HCT116 (cell line): ENCODE measurements at regions not wholly inside any gene's neighbourhood (a gene's known extent, or its start where the extent isn't known, plus 50 kb on each side); places are given as distances from the start of the nearest gene placed in this dataset.

Experiments
- EZH2 ChIP-seq: fragments of 200-600 bp; sonication (generic); IDR thresholded peaks from 2 replicates; pipeline ENCODE4 v1.6.1; 2017; ENCODE audit warnings: antibody characterized with exemption, mixed run types
- MAX ChIP-seq: IDR thresholded peaks from 2 replicates; pipeline ENCODE4 v1.6.1; 2012
- TF ChIP-seq, protein P1 (sequence below), 3 experiments: fragments of 200-600 bp in 1 of 3; sonication (generic) in 1 of 3; IDR thresholded peaks in 2 of 3; conservative IDR thresholded peaks in 1 of 3; 2 replicates each; pipeline ENCODE4 v1.5.1; 2012 to 2017; ENCODE audit warnings: low read depth in 2 of 3, low read length in 2 of 3, antibody characterized with exemption in 1 of 3, borderline replicate concordance in 1 of 3, control low read depth in 1 of 3, mild to moderate bottlenecking in 1 of 3, mixed read lengths in 1 of 3, mixed run types in 1 of 3, moderate library complexity in 1 of 3; ENCODE audit not compliant: insufficient read depth in 1 of 3

DNA sequence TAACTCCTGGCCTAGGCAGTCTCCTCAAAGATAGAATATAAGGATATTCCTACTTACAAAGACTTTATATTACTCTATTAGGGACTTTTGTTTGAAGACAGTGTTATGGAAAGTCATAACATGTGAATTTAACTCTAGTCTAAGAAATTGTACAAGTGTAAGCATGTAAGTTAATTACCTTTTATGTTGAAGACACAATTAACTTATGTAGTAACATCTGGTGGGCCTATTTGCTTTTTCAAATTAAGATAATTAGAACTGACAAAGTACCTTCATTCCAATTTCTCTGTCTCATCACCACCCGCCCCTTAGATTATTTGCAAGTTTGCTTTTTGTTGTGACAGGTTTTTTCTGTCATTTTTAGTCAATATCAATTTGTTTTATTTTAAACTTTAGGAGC, 126.0 kb upstream of the THSD7A start:
- TF ChIP-seq, protein P1, sequence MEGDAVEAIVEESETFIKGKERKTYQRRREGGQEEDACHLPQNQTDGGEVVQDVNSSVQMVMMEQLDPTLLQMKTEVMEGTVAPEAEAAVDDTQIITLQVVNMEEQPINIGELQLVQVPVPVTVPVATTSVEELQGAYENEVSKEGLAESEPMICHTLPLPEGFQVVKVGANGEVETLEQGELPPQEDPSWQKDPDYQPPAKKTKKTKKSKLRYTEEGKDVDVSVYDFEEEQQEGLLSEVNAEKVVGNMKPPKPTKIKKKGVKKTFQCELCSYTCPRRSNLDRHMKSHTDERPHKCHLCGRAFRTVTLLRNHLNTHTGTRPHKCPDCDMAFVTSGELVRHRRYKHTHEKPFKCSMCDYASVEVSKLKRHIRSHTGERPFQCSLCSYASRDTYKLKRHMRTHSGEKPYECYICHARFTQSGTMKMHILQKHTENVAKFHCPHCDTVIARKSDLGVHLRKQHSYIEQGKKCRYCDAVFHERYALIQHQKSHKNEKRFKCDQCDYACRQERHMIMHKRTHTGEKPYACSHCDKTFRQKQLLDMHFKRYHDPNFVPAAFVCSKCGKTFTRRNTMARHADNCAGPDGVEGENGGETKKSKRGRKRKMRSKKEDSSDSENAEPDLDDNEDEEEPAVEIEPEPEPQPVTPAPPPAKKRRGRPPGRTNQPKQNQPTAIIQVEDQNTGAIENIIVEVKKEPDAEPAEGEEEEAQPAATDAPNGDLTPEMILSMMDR (IDR thresholded peaks at IDR 0.05 in 2 of 3, conservative IDR thresholded peaks at IDR 0.05 in 1 of 3; ENCODE audit: borderline replicate concordance in 1 of 3, insufficient read depth in 1 of 3, low read depth in 2 of 3, low read length in 2 of 3), result no peak
- TF ChIP-seq EZH2 (no peak), MAX (no peak)
